Activated CD4-positive, alpha-beta T cell treated with anti-CD3 and anti-CD28 coated beads, Interleukin-2, amount 10 ng/mL, durations not matched to agents 7 days and 5 days (primary cell): ENCODE measurements at regions not wholly inside any gene's neighbourhood (a gene's known extent, or its start where the extent isn't known, plus 50 kb on each side); places are given as distances from the start of the nearest gene placed in this dataset.

Source experiments
- CTCF ChIA-PET: fragments of 350-600 bp; sonication (Branson Sonifier 250); formaldehyde crosslinking; loops from one replicate; lab custom pipeline; 2021; ENCODE audit warnings: antibody characterized with exemption; lab: Charles Lee
- POLR2A ChIA-PET: fragments of 350-600 bp; sonication (Branson Sonifier 250); formaldehyde crosslinking; loops from one replicate; lab custom pipeline; 2021; ENCODE audit warnings: antibody characterized with exemption; lab: Charles Lee
- DNase-seq: peaks from one replicate; pipeline ENCODE4 v3.0.0-alpha.2; 2020
- H3K27ac Mint-ChIP-seq: one replicate; pipeline ENCODE4 v1.8.0; 2021; ENCODE audit warnings: mild to moderate bottlenecking, moderate library complexity, mixed read lengths
- H3K27me3 Mint-ChIP-seq: one replicate; pipeline ENCODE4 v1.8.0; 2021; ENCODE audit warnings: mixed read lengths
- H3K36me3 Mint-ChIP-seq: one replicate; pipeline ENCODE4 v1.8.0; 2021; ENCODE audit warnings: low read depth, mixed read lengths
- H3K4me1 Mint-ChIP-seq: one replicate; pipeline ENCODE4 v1.8.0; 2021; ENCODE audit warnings: mixed read lengths
- H3K4me3 Mint-ChIP-seq: one replicate; pipeline ENCODE4 v1.8.0; 2021; ENCODE audit warnings: mild to moderate bottlenecking, moderate library complexity, mixed read lengths
- H3K9me3 Mint-ChIP-seq: one replicate; pipeline ENCODE4 v1.8.0; 2021; ENCODE audit warnings: mixed read lengths

DNA sequence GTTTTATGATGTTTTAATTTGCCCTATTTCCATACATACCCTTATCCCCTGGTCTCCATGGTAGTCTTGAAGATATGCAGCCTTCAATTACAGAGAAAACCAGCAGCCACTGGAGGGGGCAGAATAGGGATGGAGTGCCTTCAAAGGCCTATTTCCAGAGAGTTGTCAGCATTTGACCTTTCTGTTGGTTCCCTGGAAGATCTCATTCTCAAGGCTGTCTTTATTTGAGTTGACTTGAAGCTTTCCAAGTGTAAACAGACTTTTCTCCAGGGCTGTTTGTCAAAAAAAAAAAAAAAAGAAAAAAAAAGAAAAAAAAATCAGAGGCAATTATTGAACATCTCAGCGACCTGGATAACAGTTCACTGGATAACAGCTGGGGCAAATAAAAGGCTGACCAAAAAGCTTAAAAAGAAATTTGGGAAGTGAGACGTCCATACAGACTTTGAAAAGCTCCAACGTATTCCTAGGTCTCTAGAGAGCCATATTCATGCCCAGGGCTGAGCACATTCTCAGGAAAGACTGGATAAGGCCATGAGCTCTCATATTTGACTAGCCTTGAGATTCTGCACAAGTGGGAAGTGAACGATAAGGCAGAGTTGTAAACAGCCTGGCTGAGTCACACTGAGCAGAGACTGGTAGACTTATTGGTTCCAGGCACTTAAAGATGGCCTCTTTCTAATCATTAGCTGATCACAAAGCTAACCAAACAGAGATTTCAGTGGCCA is 126.6 kb downstream of the VAPA start:
- CTCF ChIA-PET: interaction anchor here (0.5 kb wide), 1 partner anchor 23 kb away, joined by 3 read pairs; no protein-coding TSS in a partner anchor
- DNase-seq: no peak
- Mint-ChIP-seq H3K27ac (no peak overlapping the region), H3K9me3 (peaks cover 11% of the 10 kb centered on the region), H3K27me3 (peaks cover 18% of the 10 kb centered on the region), H3K4me3 (no peak overlapping the region), H3K36me3 (no peaks in the 10 kb centered on the region), H3K4me1 (no peaks in the 10 kb centered on the region)
- POLR2A ChIA-PET: no interaction called here

DNA sequence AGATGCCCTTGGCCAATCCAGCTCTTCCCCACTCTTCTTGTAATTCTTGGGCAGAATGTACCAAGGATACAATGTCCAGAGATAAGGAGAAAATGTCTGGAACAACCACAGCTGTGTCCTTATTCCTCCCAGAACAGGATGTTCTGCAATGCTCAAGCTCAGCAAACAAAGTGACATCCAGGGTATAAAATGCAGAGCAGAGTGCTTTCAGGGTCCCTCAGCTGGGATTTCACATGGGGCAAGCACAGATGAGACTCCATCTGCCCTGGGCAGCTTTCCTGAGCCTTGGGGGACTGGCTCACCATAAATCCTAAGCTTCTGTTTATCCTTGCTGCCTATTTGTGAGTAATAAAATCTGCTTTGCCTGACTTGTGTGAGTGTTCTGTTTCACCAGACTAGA is 127.4 kb downstream of the VAPA start:
- peaks cover 15% of the 10 kb centered on the region for H3K27me3 Mint-ChIP-seq
- DNase-seq: no peak
- CTCF ChIA-PET: no interaction called here
- POLR2A ChIA-PET: no interaction called here
- peaks cover 11% of the 10 kb centered on the region for H3K9me3 Mint-ChIP-seq
- H3K4me1 Mint-ChIP-seq: no peaks in the 10 kb centered on the region
- H3K4me3 Mint-ChIP-seq: no peak overlapping the region
- H3K27ac Mint-ChIP-seq: no peak overlapping the region
- H3K36me3 Mint-ChIP-seq: no peaks in the 10 kb centered on the region

DNA sequence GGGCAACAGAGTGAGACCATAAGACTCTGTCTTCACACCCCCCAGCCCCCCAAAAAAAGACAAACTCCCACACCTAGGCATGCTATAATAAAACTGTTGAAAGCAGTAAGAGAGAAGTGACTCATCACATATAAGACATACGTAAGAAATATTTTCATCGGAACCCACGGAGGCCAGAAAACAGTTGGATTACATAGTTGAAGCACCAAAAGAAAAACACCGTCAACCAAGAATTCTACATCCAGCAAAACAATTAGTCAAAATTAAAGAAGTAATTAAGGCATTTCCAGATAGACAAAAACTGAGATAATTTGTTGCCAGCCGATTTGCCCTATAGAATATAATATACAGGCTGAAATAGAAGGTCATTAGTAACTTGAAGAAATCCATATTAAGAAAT is 128.7 kb downstream of the VAPA start:
- no peak overlapping the region for H3K4me3 Mint-ChIP-seq
- no peak for DNase-seq
- H3K9me3 Mint-ChIP-seq: peaks cover 11% of the 10 kb centered on the region
- ChIA-PET CTCF (no interaction called here), POLR2A (no interaction called here)
- H3K36me3 Mint-ChIP-seq: no peaks in the 10 kb centered on the region
- H3K27ac Mint-ChIP-seq: no peak overlapping the region
- H3K27me3 Mint-ChIP-seq: peaks cover 13% of the 10 kb centered on the region
- H3K4me1 Mint-ChIP-seq: no peaks in the 10 kb centered on the region

DNA sequence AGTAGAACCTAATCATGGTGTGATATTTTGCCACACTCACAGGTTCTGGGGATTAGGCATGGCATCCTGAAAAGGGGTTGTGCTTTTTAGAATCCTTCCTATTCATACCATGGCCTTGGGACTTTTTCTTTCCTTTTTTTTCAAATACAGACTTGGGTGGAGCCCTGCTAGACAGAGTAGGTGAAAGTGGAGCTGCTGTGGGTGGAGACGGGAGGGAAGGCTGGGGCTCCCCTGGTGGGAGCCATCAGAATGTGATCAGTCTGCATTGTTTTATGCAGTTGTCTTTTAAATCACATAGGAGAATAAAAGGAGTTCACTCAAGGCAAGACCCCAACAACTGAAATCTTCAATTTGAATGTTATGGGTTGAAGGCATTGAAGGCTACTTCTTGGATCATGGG is 130.2 kb downstream of the VAPA start:
- H3K36me3 Mint-ChIP-seq: no peaks in the 10 kb centered on the region
- peaks cover 11% of the 10 kb centered on the region for H3K9me3 Mint-ChIP-seq
- no peaks in the 10 kb centered on the region for H3K4me1 Mint-ChIP-seq
- DNase-seq: no peak
- no peak overlapping the region for H3K4me3 Mint-ChIP-seq
- H3K27me3 Mint-ChIP-seq: peaks cover 14% of the 10 kb centered on the region
- POLR2A ChIA-PET: no interaction called here
- CTCF ChIA-PET: interaction anchor here (0.7 kb wide), 1 partner anchor 41 kb away, joined by 4 read pairs; no protein-coding TSS in a partner anchor
- H3K27ac Mint-ChIP-seq: no peak overlapping the region

DNA sequence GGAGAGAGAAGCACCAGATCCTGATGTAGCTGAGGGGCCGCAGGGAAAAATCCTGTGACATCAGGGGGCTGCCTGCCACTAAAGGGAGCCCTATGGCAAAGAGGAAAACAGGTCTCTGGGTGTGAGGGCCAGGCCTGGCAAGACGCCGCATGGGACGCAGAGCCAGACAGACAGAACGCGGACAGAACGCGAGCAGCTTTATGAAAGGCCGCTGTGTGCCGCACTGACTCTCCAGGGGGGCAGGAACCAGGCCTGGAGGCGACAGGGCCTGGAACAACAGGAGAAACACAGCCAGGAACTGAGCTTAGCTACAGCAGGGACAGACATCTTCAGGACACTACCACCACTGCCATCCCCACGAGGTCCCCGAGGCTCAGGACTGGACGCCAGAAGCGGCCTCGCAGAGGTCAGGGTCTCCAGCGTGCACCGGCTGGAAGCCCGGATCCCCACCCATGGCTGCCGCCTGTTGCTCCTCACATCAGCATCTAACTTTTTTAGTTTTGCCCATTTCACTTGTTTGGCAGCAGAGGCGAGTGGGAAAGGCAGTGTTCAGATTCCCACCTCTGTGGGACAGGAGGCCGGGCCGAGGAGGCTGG is 131.6 kb downstream of the VAPA start:
- CTCF ChIA-PET: interaction anchor here (0.5 kb wide), 1 partner anchor 860 kb away, joined by 3 read pairs; no protein-coding TSS in a partner anchor
- DNase-seq: no peak
- Mint-ChIP-seq H3K4me1 (no peaks in the 10 kb centered on the region), H3K4me3 (no peak overlapping the region), H3K36me3 (no peaks in the 10 kb centered on the region), H3K27me3 (peaks cover 14% of the 10 kb centered on the region), H3K9me3 (peaks cover 11% of the 10 kb centered on the region), H3K27ac (no peak overlapping the region)
- POLR2A ChIA-PET: no interaction called here

DNA sequence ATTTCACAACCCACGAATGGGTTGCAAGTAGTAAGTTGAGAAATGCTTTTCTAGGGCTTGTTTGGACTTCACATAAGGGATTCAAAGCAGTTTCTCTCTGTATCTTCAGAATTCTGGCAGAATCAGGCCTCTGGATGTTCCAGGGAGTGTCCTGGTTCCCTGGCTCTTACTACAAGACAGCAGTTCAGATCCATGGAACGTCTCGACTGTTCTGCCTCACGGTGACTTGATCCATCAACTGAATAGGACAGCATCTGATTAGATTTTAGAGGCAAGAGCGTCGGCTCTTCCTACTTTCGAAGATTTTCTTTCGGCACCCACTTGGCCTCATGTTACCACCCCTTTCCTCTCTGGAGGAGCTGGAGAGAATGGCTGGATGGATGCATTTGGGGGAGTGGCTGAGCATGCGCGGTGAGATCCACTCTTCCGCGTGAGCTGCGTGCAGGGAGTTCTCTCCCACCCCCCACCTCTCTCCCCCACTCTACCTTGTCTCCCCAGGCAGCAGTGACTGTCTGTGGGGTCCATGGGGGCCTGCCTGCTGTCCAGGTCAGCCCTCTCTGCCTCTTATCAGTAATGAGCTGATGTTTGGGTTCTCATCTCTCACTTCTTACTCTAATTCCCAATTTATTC is 132.5 kb downstream of the VAPA start:
- Mint-ChIP-seq H3K36me3 (no peaks in the 10 kb centered on the region), H3K4me3 (no peak overlapping the region), H3K27ac (no peak overlapping the region), H3K27me3 (peaks cover 12% of the 10 kb centered on the region), H3K9me3 (peaks cover 7% of the 10 kb centered on the region), H3K4me1 (no peaks in the 10 kb centered on the region)
- ChIA-PET POLR2A (no interaction called here), CTCF (no interaction called here)
- no peak for DNase-seq

DNA sequence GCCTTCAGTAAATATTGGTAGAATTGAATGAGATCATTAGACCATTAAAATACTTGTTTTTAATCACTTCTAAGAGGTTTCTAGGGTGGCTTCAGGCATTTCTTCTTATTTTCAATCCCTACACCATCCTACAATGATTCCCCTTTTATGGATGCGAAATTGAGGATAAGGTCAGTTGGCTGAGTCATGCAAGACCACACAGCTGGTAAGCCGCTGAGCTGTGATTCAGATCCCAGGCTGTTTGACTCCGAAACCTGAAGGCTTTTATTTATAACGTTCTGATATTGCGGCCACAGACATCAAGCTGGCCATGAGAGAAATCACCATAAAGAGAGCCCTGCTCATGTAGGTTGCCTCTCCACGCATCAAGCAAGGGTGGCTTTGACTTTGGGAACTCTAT is 133.4 kb downstream of the VAPA start:
- Mint-ChIP-seq H3K4me1 (no peaks in the 10 kb centered on the region), H3K27me3 (peaks cover 7% of the 10 kb centered on the region), H3K9me3 (peaks cover 4% of the 10 kb centered on the region), H3K4me3 (no peak overlapping the region), H3K27ac (no peak overlapping the region), H3K36me3 (no peaks in the 10 kb centered on the region)
- DNase-seq: no peak
- POLR2A ChIA-PET: no interaction called here
- CTCF ChIA-PET: interaction anchor here (0.6 kb wide), 1 partner anchor 283 kb away, joined by 4 read pairs; no protein-coding TSS in a partner anchor

DNA sequence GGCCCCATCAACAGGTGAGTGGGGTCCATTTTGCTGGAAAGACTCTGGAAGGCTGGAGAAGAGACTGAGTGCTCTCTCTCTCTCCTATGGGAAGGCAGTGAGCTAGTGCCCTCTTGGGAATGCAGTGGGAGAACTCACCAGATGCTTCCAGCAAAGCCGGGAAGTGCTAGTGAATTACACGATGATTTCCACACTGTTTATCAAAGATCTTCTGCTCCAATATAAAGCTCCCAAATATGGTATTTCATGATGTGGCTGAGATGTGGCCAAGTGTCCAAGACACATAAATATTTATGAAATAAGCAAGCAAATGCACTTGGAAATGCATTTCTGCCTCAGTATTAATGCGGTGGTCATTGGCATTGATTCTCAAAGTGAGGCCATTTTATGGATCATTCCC is 135.9 kb downstream of the VAPA start:
- CTCF ChIA-PET: no interaction called here
- DNase-seq: no peak
- no peak overlapping the region for H3K27ac Mint-ChIP-seq
- H3K36me3 Mint-ChIP-seq: no peaks in the 10 kb centered on the region
- no peak overlapping the region for H3K4me3 Mint-ChIP-seq
- H3K4me1 Mint-ChIP-seq: no peaks in the 10 kb centered on the region
- H3K27me3 Mint-ChIP-seq: peaks cover 6% of the 10 kb centered on the region
- POLR2A ChIA-PET: no interaction called here
- no peaks in the 10 kb centered on the region for H3K9me3 Mint-ChIP-seq

DNA sequence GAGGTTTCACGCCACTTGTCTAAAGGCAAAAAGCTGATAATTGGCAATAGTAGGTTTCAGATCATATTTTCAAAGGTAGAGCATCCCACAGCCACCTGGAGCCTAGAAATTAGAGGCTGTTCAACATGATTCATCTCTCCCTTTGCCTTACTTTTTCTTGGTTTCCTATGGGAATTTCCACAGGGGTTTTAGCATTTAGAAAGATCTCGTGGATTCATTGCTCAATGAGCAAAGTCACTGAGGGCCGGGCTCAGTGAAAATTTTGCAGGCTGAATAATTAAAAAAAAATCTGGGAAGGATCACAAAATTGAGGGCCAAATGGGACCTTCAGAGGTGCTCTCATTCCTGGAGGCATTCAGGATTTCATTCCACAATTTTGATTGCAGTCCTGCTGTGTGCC is 137.1 kb downstream of the VAPA start:
- H3K36me3 Mint-ChIP-seq: no peaks in the 10 kb centered on the region
- POLR2A ChIA-PET: no interaction called here
- no peaks in the 10 kb centered on the region for H3K4me1 Mint-ChIP-seq
- no peaks in the 10 kb centered on the region for H3K9me3 Mint-ChIP-seq
- no peak overlapping the region for H3K4me3 Mint-ChIP-seq
- CTCF ChIA-PET: no interaction called here
- H3K27ac Mint-ChIP-seq: no peak overlapping the region
- H3K27me3 Mint-ChIP-seq: peaks cover 4% of the 10 kb centered on the region
- no peak for DNase-seq

DNA sequence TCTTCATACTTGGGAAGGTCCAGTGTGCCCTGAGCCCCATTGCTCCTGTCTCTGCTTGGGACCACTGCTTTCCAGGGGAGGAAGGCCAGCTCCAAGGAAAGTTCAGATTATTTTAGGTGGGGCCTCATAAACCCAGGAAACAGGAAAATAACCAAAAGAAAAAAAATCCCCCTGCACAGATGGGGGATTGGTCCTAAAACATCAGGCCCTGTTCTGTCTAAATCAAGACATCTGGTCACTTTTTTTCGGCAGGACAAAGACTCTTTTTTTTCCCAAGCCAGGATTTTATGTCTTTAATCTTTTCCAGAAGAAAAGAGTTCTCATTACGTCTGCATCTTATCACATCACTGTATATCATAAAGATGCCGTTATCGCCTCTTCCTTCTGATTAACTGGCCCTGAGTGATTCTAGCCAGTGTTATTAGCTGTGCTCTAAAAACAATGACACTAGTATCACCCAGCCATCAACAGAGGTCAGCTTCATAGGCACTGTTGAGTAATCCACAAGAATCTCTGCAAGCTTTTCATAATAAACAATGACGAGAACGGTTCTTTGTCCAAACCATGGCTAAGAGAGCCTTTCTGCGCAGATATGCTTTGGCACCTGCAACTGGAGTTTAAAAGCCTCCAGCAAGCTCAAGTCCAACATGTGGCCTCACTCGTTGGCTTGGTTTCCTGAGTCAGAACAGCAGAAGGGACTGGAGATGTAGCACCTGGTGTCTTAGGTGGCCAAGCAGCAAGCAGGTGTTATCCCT is 138.2 kb downstream of the VAPA start:
- H3K27me3 Mint-ChIP-seq: peaks cover 4% of the 10 kb centered on the region
- DNase-seq: no peak
- H3K4me1 Mint-ChIP-seq: no peaks in the 10 kb centered on the region
- H3K27ac Mint-ChIP-seq: no peak overlapping the region
- POLR2A ChIA-PET: no interaction called here
- H3K36me3 Mint-ChIP-seq: no peaks in the 10 kb centered on the region
- no peaks in the 10 kb centered on the region for H3K9me3 Mint-ChIP-seq
- H3K4me3 Mint-ChIP-seq: no peak overlapping the region
- CTCF ChIA-PET: no interaction called here

DNA sequence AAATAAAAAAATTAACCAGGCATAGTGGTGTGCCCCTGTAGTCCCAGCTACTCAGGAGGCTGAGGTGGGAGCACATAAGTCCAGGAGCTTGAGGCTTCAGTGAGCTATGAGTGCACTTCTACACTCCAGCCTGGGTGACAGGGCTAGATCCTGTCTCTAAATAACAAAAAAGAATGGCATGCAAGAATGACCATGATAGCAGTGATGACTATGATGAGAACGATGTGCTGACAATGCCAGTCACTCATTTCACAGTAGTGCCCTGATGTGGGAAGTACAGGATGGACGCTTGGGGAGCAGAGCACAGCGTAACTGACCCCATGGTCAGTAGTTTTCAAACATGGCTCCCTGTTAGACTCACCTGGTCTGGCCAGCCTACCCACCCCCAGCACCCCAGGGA is 139.1 kb downstream of the VAPA start:
- ChIA-PET POLR2A (no interaction called here), CTCF (no interaction called here)
- Mint-ChIP-seq H3K27ac (no peak overlapping the region), H3K9me3 (no peaks in the 10 kb centered on the region), H3K27me3 (peaks cover 4% of the 10 kb centered on the region), H3K4me1 (no peaks in the 10 kb centered on the region), H3K4me3 (no peak overlapping the region), H3K36me3 (no peaks in the 10 kb centered on the region)
- DNase-seq: no peak

DNA sequence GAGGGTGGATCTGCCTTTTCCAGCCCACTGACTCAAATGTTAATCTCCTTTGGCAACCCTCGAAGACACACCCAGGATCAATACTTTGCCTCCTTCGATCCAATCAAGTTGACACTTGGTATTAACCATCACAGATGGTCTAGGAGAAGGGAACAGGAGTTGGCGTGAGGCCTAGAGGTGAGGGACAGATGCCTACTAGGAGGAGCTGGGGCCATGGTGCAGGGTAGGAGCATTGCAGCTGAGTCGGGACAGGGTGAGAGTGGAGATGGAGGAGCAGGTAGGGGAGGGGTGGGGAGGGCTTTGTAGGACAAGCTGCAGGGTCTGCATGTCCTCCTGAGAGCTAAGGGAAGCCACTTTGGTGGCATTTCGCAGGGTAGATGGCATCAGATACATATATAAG is 140.0 kb downstream of the VAPA start:
- Mint-ChIP-seq H3K36me3 (no peaks in the 10 kb centered on the region), H3K4me1 (no peaks in the 10 kb centered on the region), H3K27me3 (no peaks in the 10 kb centered on the region), H3K27ac (no peak overlapping the region), H3K4me3 (no peak overlapping the region), H3K9me3 (no peaks in the 10 kb centered on the region)
- POLR2A ChIA-PET: no interaction called here
- DNase-seq: no peak
- CTCF ChIA-PET: no interaction called here

DNA sequence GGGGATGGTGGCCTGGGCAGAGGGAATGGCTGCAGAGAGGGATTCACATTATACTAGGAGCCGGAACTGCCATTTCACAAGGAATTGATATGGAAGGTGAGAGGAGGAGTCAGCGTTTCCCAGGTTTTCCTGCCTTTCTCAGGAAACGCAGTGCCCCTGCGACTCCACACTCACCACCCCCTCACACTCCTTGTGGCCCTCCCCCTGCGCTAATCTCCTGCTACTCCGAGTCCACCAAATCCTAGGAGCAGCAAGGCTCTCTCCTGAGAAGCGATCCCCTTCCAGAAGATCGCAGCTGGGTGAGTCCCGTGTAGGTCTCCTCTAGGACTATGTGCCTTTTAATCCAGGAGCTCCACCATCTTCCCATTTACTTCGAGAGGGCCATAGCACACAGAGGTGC is 140.6 kb downstream of the VAPA start:
- no peaks in the 10 kb centered on the region for H3K36me3 Mint-ChIP-seq
- no peaks in the 10 kb centered on the region for H3K4me1 Mint-ChIP-seq
- H3K4me3 Mint-ChIP-seq: no peak overlapping the region
- H3K9me3 Mint-ChIP-seq: no peaks in the 10 kb centered on the region
- ChIA-PET CTCF (interaction anchor here (0.6 kb wide), 1 partner anchor 25 kb away, joined by 3 read pairs; no protein-coding TSS in a partner anchor), POLR2A (no interaction called here)
- no peaks in the 10 kb centered on the region for H3K27me3 Mint-ChIP-seq
- no peak overlapping the region for H3K27ac Mint-ChIP-seq
- DNase-seq: no peak
